Endodermal cell (in vitro differentiated cells): ENCODE measurements at regions not wholly inside any gene's neighbourhood (a gene's known extent, or its start where the extent isn't known, plus 50 kb on each side); places are given as distances from the start of the nearest gene placed in this dataset.

ENCODE experiments used
- DNase-seq: peaks from one replicate; pipeline ENCODE4 v3.0.0-alpha.2; 2017
- H3K27ac ChIP-seq: 2 replicates; pipeline ENCODE4 v1.5.1; 2013; ENCODE audit warnings: mild to moderate bottlenecking, low read depth, low read length, moderate library complexity
- H3K27me3 ChIP-seq: 2 replicates; pipeline ENCODE4 v1.6.1; 2013; ENCODE audit warnings: mild to moderate bottlenecking, low read length, moderate library complexity; ENCODE audit not compliant: insufficient read depth, control insufficient read depth, poor library complexity, severe bottlenecking
- H3K36me3 ChIP-seq: 2 replicates; pipeline ENCODE4 v1.7.0; 2013; ENCODE audit warnings: mild to moderate bottlenecking, low read length, moderate library complexity; ENCODE audit not compliant: control insufficient read depth, insufficient read depth
- H3K4me1 ChIP-seq: one replicate; pipeline ENCODE4 v1.7.0; 2013; ENCODE audit warnings: low read length; ENCODE audit not compliant: control insufficient read depth, insufficient read depth
- H3K4me3 ChIP-seq: 2 replicates; pipeline ENCODE4 v1.5.1; 2013; ENCODE audit warnings: mild to moderate bottlenecking, low read length, moderate library complexity
- H3K9ac ChIP-seq: 2 replicates; pipeline ENCODE4 v1.6.1; 2013; ENCODE audit warnings: mild to moderate bottlenecking, low read length, moderate library complexity; ENCODE audit not compliant: poor library complexity, severe bottlenecking; ENCODE audit errors: extremely low read depth
- H3K9me3 ChIP-seq: 2 replicates; pipeline ENCODE4 v1.6.1; 2013; ENCODE audit warnings: mild to moderate bottlenecking, low read length, moderate library complexity; ENCODE audit not compliant: control insufficient read depth
- H3K27ac Mint-ChIP-seq: 2 replicates; pipeline ENCODE4 v1.8.0; 2020; ENCODE audit warnings: mixed read lengths
- H3K27me3 Mint-ChIP-seq: 2 replicates; pipeline ENCODE4 v1.8.0; 2021; ENCODE audit warnings: mild to moderate bottlenecking, mixed read lengths; ENCODE audit not compliant: insufficient read depth
- H3K36me3 Mint-ChIP-seq: 2 replicates; pipeline ENCODE4 v1.8.0; 2020; ENCODE audit warnings: low read depth, mixed read lengths
- H3K4me1 Mint-ChIP-seq: 2 replicates; pipeline ENCODE4 v1.8.0; 2020; ENCODE audit warnings: mixed read lengths
- H3K4me3 Mint-ChIP-seq: 2 replicates; pipeline ENCODE4 v1.8.0; 2020; ENCODE audit warnings: mild to moderate bottlenecking, moderate library complexity, mixed read lengths
- H3K9me3 Mint-ChIP-seq: 2 replicates; pipeline ENCODE4 v1.8.0; 2020; ENCODE audit warnings: mild to moderate bottlenecking, mixed read lengths
- WGBS, 2 experiments: methylation state at CpG; one replicate each; pipeline versions ENCODE4 v1.1.5 to v1.1.7; 2013; ENCODE audit warnings: missing lambda C conversion rate in 2 of 2, mixed read lengths in 1 of 2; ENCODE audit not compliant: insufficient coverage in 1 of 2, insufficient read length in 1 of 2; 5-methylcytosine and 5-hydroxymethylcytosine counted together
- TF ChIP-seq, protein P1 (sequence below): fragments of 200-600 bp; sonication (generic); conservative IDR thresholded peaks from 2 replicates; pipeline ENCODE4 v1.5.0; 2021; ENCODE audit warnings: antibody characterized with exemption, mild to moderate bottlenecking

DNA sequence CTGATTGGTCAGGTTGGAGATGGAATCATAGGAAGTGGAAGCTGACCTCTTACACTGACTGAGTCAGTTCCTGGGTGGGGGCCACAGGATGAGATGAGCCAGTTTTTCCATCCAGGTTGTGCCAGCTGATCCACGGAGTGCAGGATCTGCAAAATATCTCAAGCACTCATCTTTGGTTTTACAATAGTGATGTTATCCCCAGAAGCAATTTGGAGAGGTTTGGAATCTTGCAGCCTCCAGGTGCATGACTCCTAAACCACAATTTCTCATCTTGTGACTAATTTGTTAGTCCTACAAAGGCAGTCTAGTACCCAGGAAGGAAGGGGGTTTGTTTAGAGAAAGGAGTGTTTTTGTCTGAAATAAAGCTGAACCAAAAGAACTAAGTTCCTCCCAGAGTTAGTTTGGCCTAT, 212.8 kb downstream of the SLITRK6 start:
- H3K4me1 ChIP-seq: no peaks in the 10 kb centered on the region
- no peak overlapping the region for H3K4me3 ChIP-seq
- Mint-ChIP-seq H3K9me3 (peaks cover 10% of the 10 kb centered on the region), H3K27me3 (no peaks in the 10 kb centered on the region), H3K27ac (no peak overlapping the region), H3K4me1 (peaks cover 4% of the 10 kb centered on the region), H3K36me3 (peaks cover 2% of the 10 kb centered on the region), H3K4me3 (no peak overlapping the region)
- DNase-seq: no peak
- no peak overlapping the region for H3K27ac ChIP-seq
- no peaks in the 10 kb centered on the region for H3K27me3 ChIP-seq
- TF ChIP-seq, protein P1, sequence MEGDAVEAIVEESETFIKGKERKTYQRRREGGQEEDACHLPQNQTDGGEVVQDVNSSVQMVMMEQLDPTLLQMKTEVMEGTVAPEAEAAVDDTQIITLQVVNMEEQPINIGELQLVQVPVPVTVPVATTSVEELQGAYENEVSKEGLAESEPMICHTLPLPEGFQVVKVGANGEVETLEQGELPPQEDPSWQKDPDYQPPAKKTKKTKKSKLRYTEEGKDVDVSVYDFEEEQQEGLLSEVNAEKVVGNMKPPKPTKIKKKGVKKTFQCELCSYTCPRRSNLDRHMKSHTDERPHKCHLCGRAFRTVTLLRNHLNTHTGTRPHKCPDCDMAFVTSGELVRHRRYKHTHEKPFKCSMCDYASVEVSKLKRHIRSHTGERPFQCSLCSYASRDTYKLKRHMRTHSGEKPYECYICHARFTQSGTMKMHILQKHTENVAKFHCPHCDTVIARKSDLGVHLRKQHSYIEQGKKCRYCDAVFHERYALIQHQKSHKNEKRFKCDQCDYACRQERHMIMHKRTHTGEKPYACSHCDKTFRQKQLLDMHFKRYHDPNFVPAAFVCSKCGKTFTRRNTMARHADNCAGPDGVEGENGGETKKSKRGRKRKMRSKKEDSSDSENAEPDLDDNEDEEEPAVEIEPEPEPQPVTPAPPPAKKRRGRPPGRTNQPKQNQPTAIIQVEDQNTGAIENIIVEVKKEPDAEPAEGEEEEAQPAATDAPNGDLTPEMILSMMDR: no peak
- no peak overlapping the region for H3K9ac ChIP-seq
- no peaks in the 10 kb centered on the region for H3K36me3 ChIP-seq
- 100% methylated on average over 1 of the region's 1 CpG; no CpG with 5 or more reads in 1 of the 2 experiments for WGBS, 2 experiments
- no peaks in the 10 kb centered on the region for H3K9me3 ChIP-seq

DNA sequence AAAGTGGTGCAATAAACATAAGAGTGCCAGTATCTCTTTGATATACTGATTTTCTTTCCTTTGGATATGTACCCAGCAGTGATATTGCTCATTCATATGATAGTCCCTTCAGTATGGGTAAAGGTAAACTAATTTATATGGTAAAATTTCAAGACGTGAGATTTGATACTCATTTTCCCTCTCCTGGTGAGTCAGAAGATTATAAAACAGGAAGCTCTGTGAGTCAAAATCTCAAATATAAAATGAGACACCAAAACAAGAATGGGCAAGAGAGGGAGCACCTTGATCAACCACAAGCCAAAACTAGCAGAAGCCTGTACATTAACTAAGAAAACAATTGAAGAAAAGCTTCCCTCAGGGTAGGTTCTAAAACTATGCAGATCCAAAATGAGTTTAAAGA, 216.3 kb downstream of the SLITRK6 start:
- Histone ChIP-seq H3K4me1 (no peaks in the 10 kb centered on the region), H3K27ac (no peak overlapping the region), H3K36me3 (no peaks in the 10 kb centered on the region), H3K9me3 (no peaks in the 10 kb centered on the region), H3K27me3 (no peaks in the 10 kb centered on the region), H3K4me3 (no peak overlapping the region), H3K9ac (no peak overlapping the region)
- 100% methylated on average over 1 of the region's 1 CpG for WGBS, 2 experiments
- H3K4me3 Mint-ChIP-seq: no peak overlapping the region
- H3K9me3 Mint-ChIP-seq: peaks cover 10% of the 10 kb centered on the region
- peaks cover 4% of the 10 kb centered on the region for H3K4me1 Mint-ChIP-seq
- H3K27me3 Mint-ChIP-seq: no peaks in the 10 kb centered on the region
- no peak for DNase-seq
- TF ChIP-seq, protein P1: no peak
- no peak overlapping the region for H3K27ac Mint-ChIP-seq
- H3K36me3 Mint-ChIP-seq: peaks cover 2% of the 10 kb centered on the region

DNA sequence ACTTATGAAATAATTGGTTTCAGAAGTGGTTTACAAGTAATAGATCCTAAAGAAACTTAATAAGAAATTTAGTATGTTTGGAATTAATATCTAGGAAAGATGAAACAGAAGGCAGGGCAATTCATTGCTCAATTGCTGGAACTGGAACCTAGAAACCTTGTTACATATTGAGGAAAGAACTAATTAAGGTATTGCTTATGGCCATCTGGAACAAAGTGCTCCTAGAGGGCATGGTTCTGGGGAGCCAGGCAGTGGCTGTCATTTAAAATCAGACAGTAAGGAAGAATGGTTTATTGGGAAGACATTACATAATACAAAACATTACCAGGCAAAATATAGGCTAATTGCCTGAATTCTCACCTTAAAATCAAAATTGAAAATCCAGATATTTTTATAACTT, 224.1 kb downstream of the SLITRK6 start:
- H3K27me3 ChIP-seq: no peaks in the 10 kb centered on the region
- Mint-ChIP-seq H3K27ac (no peak overlapping the region), H3K27me3 (no peaks in the 10 kb centered on the region), H3K4me3 (no peak overlapping the region), H3K36me3 (no peaks in the 10 kb centered on the region), H3K9me3 (no peaks in the 10 kb centered on the region), H3K4me1 (peaks cover 2% of the 10 kb centered on the region)
- no peak overlapping the region for H3K27ac ChIP-seq
- H3K9ac ChIP-seq: no peak overlapping the region
- TF ChIP-seq, protein P1: no peak
- no peak overlapping the region for H3K4me3 ChIP-seq
- no peaks in the 10 kb centered on the region for H3K9me3 ChIP-seq
- no peak for DNase-seq
- H3K4me1 ChIP-seq: no peaks in the 10 kb centered on the region
- no peaks in the 10 kb centered on the region for H3K36me3 ChIP-seq
